HG03439 (cell line): ENCODE measurements at regions not wholly inside any gene's neighbourhood (a gene's known extent, or its start where the extent isn't known, plus 50 kb on each side); places are given as distances from the start of the nearest gene placed in this dataset.

Experiments used
- ATAC-seq: cut with Tn5 transposase; IDR thresholded peaks from one replicate; pipeline ENCODE4 v1.9.1; 2021; ENCODE audit warnings: mild to moderate bottlenecking, moderate library complexity; ENCODE audit not compliant: unreplicated experiment

DNA sequence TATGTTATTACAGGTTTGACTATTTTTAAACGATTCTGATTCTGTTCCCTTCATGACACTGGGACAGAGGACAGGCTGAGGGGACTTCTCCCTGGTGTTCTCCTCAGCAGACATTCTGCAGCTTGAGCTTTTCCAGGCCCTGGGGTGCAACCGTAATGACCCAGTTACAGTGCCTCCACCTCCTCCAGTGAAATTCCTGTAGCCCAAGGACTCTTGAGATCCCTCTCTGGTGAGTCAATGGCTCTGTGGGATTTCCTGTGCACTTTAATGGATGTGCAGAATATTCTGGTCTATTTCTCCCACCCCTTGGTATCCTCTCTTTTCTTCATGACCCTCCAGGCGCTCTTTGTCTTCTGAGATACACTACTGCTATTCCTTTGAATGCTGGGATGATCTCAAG lies 319.3 kb downstream of the INHBA start:
- ATAC-seq, result no peak

DNA sequence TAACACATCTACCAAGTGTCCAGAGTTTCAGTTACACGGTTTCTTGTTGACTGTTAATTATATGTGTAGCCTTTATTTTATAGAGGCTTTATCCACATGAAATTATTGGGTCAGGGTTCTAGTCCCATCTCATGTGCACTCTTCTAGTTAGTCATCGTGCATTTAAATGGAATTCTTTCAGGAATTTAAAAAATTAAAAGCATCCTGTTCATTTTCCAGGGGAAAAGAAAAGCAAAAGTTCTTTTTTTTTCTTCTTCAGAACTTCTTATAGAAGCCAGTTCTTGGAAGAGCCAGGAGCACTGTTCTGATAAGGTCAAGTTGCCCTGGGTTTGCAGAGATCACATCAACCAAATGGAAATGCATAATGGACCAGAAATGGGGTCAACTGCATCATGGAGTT lies 324.7 kb downstream of the INHBA start:
- ATAC-seq, result no peak

DNA sequence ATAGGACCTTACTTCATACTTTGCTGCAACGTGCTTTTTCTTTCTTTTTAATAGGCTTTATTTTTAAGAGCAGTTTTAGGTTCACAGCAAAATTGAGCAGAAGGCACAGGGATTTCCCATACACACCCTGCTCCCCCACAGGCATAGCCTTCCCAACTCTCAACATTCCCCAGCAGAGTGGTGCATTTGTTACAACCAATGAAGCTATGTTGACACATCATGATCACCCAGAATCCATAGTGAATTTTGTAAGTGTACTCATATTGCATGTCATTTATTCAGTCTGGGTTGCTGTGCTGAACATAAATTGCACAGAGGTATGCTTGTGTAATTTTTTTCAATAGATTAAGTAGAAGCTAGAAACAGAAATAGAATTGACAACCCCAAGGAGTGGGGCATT lies 327.3 kb downstream of the INHBA start:
- no peak for ATAC-seq

DNA sequence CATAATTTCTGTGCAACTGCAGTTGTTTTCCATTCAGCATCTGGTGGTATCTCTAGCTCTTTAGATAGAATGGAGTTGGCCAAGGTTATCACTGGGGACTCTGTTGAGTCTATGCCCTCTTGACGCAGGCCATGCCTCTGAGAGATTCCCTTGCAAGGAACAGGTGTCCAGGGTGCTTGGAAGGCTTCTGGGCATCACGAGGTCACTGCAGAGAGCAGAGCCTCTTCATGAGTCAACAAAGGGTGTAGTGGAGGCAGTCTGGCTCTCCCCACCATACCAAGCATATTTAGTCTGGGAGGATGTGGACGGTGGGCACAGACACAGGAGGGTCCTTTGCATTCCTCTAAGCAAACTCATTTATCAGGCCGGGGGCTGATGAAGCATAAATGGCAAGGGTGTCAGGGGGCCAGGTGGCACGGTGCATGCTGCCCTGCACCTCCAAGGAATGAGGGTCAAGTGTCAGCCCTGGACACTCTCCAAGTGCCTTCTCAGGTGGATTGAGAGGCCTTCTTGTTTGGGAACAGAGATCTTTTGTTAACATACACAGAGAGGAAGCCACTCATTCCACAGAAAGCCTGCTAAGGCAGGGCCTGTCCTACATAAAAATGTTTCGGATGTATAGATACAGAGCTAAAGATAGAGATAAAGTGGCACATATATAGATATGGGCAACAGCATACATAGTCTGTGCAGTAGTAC lies 328.6 kb downstream of the INHBA start:
- ATAC-seq, result no peak

DNA sequence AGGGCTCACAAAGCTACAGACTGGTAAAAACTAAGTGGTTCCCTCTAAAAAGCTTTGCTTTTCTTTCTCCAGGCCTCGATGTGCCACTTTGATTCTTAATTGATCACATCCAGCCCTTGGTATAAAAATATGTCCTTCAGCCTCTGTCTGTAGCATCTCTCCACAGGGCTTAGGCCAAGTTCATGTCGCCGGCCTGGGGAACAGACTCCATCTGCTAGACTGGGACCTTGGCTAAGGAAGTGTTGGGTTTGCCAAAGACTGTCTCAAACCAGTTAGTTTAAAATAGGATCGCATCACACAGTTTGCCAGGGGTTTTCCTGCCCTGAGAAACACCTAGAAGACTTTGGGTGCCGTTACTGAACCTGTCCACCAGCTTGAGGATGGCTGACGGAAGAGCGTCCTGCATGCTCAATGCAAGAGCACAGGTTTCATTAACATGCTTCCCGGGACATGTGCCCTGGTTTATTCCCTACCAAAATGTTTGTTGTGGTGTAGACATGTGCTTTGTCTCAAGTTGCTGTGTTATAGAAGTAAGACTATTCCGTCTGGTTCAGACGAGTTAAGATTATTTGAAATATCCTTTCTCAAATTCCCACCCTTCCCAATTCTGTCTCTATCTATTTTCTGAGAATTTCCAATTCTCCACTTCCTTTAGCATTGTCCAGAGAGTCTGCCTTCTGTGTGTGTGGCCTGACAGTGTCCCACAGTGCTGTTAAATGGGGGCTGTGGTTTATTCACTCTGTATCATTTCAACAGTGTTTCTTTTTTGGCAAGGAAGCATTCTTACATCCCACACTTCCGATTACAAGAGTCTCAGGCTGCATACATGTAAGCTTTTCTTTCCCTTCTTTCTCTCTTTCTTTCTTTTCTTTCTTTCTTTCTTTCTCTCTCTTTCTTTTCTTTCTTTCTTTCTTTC lies 334.7 kb downstream of the INHBA start:
- no peak for ATAC-seq

DNA sequence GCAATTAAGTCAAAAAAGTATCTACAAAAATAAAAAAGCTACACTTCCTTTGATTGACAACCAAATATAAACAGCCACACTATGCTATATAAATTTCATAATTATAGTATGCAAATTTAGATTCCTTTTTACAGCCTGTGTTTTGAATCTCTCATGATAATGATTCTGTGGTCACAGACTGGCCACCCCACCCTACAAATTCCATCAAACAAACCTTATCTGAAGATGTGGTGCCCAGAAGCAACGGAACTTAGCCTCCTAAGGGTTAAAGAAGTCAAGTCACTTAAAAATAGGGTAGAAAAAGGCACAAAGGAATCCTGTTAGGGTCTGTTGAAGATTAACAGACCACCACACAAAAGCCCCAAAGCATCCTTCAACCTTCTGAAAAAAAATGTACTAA lies 351.8 kb downstream of the INHBA start:
- no peak for ATAC-seq

DNA sequence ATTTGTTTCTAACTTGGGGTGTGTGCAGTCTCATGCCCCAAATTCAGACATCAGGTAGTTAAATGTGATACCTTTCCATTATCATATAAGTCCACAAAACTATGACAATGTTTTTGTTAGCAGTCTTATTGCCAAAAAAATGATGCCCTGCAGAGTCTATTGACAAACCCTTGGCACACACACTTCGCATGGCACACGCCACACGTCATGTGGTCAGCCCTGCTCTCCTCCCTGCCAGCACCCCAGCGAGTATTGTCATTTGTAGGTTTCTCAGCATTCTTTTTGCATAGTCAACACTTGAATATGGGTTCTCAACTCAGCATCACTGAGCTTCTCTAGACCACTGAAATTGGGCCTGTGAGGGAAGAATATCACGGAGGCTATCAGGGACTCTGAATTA lies 356.0 kb downstream of the INHBA start:
- no peak for ATAC-seq

DNA sequence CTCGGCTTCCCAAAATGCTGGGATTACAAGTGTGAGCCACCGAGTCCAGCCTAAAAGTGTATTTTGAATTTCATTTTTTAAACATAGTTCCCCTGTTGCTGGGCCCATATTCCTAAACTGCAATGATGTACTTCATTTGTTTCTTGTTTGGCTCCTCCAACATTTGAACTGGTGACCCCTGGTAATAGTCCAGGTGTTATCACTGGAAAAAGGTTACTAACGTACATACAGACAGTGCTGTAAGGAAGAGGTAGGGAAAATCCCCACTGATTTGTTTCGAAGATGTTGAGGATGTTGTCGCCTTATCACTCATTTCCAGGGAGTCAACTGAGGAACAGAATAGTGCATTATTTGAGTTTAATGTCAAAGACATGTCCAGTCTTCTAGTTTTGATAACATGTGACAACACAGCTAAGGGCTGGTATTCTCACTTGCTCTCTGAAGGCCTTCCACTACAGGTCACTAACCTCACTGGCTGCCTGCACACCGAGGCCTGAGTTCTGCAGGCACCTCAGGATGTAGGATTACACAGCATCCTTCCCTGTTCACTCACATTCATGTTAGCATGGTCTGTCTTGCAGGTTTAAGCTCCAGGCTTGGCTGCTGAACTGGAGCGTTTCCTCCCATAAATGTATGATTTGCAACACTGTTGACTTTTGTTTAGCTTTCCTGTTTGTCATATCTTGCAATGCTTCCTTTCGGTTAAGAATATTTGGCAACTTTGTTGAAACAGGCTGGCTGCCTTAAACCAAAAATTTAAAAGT lies 362.8 kb downstream of the INHBA start:
- ATAC-seq, result no peak

DNA sequence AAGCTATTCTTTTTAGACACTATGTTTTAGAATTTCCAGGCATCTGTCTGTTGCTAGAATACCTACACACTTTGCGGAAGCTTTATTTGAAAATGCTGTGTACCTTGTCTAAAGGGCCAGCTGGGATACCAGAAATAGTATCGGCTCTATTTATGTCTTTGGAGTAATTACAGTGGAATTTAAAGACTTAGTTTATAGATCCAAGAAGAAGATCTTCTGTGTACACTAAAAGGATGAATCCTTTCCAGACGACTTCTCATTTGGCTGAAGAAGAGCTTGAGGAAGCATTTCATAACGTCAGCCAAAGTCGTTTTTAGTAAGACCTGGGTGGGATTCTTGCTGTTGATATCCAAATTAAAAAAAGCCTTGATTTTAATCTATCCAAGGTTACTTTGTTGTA lies 365.9 kb downstream of the INHBA start:
- no peak for ATAC-seq

DNA sequence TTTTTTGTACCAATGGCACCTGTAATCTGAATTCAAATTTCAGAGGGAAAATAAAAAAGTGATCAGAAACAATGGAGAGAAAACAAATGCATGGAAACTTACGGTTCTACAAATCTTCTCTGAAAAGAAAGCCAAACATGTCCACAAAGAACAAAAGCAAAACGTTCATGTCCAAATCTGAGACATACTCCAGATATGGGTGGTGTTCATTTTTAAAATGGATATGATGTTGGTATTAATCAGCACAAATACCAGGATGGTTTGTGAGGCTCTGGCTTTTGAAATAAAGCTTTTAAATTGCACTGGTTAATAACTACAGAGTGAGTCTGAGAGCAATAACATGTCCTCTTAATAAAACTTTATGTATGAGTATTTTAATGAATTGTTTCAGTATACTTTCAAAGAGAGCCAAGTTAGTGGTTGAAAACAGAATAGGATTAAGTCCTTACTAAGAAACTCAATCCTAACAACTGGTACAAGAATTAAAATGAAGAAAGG lies 366.4 kb downstream of the INHBA start:
- ATAC-seq, result no peak

DNA sequence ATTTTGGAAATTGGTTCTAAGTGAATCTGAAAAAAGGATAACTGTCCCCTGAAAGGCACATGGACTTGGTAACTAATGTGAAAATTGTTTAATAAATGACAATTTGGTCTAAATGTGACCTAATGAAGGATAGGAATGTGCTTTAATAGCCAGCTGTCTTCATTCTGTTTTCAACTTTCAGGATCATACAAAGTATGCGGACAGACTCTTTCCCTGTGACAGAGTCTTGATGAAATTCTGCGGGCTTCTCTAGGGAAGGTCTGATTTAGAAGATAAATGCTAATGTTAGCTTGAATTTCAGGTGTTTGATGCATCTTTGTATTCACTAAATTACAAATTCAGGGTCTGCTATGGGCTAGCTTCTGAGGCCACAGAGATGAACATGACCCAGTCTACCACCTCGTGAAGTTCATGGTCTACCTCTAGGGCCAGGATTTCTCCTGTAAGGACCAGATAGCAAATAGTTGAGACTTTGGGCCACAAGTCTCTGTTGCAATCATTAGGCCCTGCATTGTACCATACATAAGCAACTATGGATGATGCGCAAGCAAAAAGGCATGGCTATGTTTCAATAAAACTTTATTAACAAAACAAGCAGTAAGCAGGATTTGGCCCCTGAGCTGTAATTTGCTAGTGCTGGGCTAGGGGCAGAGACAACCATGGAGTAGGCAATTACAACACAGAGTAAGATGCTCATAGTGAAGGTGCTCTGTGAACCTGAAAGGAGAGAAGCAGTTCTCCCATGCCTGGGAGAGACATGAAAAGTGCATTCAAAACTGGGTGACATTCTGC lies 368.6 kb downstream of the INHBA start:
- no peak for ATAC-seq

DNA sequence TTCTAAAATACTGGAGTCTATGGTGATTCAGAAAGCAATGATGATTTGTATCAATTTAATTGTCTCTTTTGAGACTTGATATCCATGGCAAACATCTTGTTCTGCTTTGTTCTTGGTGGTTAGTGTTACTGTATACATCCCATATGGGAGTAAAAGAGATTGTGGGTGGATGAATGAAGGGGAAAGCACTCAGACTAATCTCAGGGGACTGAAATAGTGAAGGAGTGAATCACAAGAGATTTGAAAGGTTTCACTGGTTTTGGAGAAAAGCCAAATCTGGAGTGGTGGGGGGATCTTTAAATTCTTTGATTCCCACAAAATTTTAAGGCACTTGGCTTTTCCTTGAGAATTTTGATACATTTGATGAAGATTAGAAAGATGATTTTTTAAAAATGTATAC lies 369.4 kb downstream of the INHBA start:
- ATAC-seq, result no peak

DNA sequence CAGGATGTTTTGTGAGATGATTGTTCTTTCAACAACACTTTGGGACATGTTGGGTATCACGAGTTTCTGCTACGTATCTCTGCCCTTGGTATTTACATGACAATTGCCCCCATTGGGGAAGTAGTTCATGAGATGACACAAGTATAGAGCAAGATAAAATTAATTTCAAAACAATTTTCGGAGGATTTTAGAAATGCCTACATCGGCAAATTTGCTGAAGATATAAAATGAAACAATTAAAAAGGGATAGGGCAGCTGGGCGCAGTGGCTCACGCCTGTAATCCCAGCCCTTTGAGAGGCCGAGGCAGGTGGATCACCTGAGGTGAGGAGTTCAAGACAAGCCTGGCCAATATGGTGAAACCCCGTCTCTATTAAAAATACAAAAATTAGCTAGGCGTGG lies 371.7 kb downstream of the INHBA start:
- no peak for ATAC-seq

DNA sequence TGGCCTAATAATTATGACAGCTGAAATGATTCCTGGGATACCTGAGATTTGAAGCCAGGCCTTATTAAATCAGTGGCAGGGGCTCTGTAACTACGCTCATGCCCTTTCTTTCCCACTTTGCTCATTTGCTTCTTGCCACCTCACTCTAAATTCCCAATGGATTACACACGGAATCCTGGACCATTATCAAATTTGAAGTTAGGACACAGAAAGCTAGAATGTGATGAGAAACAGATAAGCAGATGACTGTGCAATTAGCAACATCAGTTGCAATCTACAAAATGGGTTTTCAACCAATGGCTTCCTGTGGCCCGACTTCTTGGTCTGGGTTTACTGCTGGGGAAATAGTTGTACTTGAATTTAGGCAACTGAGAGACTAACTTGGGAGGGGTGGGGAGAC lies 374.3 kb downstream of the INHBA start:
- no peak for ATAC-seq

DNA sequence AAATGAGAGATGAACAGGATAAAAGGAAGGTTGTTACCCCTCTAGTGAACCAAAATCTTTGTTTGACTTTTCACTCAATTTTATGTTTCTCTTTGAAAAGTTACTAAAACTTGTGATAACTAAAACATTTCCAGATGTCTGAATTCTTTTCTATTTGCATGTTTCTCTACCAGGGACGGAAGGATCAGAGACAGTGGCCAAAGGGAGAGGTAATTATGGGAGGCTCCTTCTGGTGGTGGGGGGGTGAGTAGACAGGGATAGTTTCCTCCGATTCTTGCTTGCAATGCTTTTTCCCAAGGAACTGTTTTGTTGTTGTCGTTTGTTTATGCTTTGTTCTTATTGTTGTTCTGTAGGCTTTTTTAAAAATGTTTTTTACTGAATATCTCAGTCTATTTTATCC lies 374.8 kb downstream of the INHBA start:
- no peak for ATAC-seq

DNA sequence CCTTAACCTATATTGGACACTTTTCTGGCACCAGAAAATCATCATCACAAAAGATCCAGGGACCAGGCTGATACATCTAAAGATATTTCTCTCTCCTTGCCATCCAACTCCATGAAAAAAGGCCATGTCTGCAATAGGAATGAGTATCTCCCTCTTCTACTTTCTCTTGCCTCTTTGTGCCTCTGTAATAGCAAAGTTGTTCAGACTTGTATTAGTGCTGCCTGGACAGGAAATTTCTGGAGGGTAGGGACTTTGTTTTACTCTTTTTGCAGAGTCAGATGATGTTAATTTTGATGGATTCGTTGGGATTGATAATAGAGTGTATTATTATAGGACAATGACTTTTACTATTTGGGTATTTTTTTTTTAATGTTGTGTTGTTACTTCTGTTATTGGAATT lies 376.3 kb downstream of the INHBA start:
- ATAC-seq, result no peak

DNA sequence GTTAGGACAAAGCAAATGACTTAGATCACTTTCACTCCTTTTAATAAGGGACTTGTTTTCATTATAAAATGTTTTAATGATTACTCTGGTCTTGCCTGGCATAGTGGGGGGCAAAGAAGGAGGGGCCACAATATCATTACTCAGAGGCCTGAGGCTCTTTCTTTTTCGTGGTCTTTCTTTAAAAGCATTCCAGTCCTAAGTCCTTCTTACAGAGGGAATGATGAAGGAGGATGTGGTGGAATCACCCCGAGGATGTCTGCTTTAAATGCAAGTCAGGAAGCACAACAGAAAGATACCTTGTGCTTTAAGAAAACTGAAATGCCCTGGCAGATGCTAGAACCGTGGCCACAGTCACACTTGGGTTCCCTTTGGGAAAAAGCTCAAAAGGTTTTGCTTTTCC lies 379.1 kb downstream of the INHBA start:
- no peak for ATAC-seq

DNA sequence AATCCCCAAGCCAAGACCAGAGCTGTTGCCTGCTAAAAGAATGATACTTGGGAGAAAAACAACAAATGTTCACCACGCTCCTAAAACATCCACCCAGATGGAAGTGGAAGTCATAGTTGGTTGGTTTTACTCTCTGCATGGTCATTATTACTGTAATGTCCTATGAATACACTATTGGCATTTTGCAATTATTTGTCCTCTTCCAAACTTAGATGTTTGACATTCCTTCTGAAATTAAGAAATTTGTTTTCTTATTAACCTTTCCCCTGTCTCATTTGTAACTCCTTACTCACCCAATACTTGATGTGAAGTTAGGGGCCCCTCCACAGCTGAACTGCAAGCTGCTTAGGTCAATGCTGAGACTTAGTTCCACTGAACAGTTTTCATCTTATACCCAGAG lies 383.3 kb downstream of the INHBA start:
- ATAC-seq, result no peak

DNA sequence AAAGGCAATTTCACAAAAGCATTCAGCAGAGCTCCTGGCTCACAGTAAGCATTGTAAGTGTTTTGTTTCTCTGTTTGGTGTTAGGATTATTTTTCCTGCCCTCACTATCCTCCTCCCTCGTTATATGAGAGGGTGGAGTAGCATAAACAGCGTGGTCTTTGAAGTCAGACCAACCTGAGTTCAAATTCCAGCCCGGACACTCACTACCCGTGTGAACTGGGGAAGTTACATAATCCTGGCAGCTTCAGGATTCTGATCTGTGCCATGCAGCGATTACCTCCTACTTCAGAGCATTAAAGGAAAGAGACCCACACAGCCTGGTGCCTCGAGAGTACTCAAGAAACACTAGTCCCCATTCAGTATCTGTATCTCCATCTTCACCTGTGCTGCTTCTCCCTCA lies 386.5 kb downstream of the INHBA start:
- no peak for ATAC-seq

DNA sequence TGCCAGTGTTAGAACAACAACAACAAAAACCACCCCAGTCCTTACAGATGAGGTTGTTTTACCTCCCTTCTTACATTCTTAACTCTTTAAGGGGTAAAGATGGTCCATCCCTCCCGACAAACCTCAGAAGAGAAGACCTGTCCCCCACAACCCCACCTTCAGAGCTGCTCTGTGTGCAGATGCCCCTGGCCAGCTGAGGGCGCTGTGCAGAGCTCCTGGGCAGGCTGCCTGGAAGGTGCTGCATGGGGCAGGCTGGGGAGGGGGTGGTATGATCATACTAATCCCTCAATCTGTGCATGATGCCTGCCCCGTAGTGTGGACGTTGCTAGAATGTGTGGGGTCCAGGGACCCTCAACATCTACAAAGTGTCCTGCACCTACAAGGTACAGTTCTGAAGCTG lies 387.1 kb downstream of the INHBA start:
- ATAC-seq, result no peak

DNA sequence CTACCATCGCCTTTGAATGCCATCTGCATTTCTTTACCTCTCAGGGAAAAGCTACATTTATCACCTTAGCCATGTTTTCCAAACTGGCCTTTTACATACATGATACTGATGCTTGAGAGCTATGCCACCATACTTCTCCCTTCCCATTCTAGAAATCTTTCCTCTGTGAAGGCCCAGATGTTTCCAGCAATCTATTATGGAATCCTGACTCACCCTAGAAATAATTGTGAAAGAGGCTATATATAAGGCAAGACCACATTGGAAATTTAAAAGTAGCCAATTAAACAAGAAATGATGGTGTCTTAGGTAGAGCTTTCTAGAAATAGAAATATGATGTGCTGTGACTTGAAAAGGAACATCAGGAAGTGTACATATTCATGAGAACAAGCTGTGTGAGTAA lies 389.7 kb downstream of the INHBA start:
- ATAC-seq, result no peak
